ENCODE measurements at regions not wholly inside any gene's neighbourhood (a gene's known extent, or its start where the extent isn't known, plus 50 kb on each side); places are given as distances from the start of the nearest gene placed in this dataset.

- Histone ChIP-seq H3K4me2 (no peak overlapping the region), H3K4me3 (no peak overlapping the region), H2AFZ (no peak overlapping the region), H3K4me1 (ENCODE audit: insufficient read depth) (no peaks in the 10 kb centered on the region; the same call in 1 of the 2 replicates), H3K79me2 (replicated peaks; ENCODE audit: insufficient read depth) (no peaks in the 10 kb centered on the region), H3F3A (replicated peaks; ENCODE audit: low read depth) (no peaks in the 10 kb centered on the region), H4K20me1 (replicated peaks; ENCODE audit: insufficient read depth) (no peaks in the 10 kb centered on the region; the same call in 1 of the 2 replicates), H3K36me3 (ENCODE audit: insufficient read depth) (no peaks in the 10 kb centered on the region), H3K9me2 (ENCODE audit: insufficient read depth) (no peaks in the 10 kb centered on the region), H3K27ac (ENCODE audit: low read depth) (no peak overlapping the region), H3K27me3 (ENCODE audit: insufficient read depth) (no peaks in the 10 kb centered on the region)
- DNase-seq (ENCODE audit: low spot score) = no peak
- Mint-ChIP-seq H3K4me3 (no peak overlapping the region), H3K9me3 (no peaks in the 10 kb centered on the region), H3K36me3 (ENCODE audit: low read depth) (0 out of 3 replicates have a peak, but pooled peaks cover 2% of the 10 kb centered on the region), H3K27ac (no peak overlapping the region), H3K4me1 (peaks cover 7% of the 10 kb centered on the region), H3K27me3 (ENCODE audit: insufficient read depth, low read depth, poor library complexity) (peaks cover 18% of the 10 kb centered on the region)
- no peak; the same call in 2 of the 3 replicates for ATAC-seq
- TF ChIP-seq CREB1 (CRISPR knock-in tag; IDR thresholded peaks at IDR 0.05; ENCODE audit: low read depth) (no peak), REST (IDR thresholded peaks at IDR 0.05; ENCODE audit: unreplicated experiment) (no peak), ZNF462 (CRISPR knock-in tag; IDR thresholded peaks at IDR 0.05) (no peak), CTCF (conservative IDR thresholded peaks at IDR 0.05; ENCODE audit: low read depth in 2 of 2) (no peak), ZNF114 (CRISPR knock-in tag; IDR thresholded peaks at IDR 0.05) (no peak), STAT1 (IDR thresholded peaks at IDR 0.05; ENCODE audit: unreplicated experiment) (no peak), EZH2 (IDR thresholded peaks at IDR 0.05; ENCODE audit: low read depth, unreplicated experiment) (no peak), POLR2AphosphoS5 (IDR thresholded peaks at IDR 0.05; ENCODE audit: low read depth) (no peak)
These were observed 55.1 kb downstream of the PLXNA1 start for GRCh38 chr3:127037971-127038446.

All from GM23338 (cell line).